ENCODE measurements at regions not wholly inside any gene's neighbourhood (a gene's known extent, or its start where the extent isn't known, plus 50 kb on each side); places are given as distances from the start of the nearest gene placed in this dataset.

DNA sequence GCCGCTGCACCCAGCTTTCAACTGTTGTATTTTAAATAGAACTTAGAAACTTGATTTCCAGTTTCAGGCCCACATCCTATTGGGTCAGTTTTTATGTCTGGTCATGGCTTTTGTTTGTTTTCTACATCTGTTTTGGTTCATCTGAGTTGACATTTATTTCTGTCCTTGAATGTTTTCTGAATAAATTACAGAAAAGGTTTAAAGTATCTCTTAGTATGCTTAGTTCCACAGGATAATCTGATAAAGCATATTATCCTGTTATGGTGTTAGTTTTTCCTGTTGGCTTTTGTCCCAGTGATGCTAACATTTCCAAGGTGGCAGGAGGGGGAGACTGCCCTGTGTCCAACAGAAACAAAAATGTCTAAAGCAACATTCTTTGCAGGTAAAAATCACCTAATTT, 733.2 kb downstream of the INHBA start:
- TF ChIP-seq, protein P1, sequence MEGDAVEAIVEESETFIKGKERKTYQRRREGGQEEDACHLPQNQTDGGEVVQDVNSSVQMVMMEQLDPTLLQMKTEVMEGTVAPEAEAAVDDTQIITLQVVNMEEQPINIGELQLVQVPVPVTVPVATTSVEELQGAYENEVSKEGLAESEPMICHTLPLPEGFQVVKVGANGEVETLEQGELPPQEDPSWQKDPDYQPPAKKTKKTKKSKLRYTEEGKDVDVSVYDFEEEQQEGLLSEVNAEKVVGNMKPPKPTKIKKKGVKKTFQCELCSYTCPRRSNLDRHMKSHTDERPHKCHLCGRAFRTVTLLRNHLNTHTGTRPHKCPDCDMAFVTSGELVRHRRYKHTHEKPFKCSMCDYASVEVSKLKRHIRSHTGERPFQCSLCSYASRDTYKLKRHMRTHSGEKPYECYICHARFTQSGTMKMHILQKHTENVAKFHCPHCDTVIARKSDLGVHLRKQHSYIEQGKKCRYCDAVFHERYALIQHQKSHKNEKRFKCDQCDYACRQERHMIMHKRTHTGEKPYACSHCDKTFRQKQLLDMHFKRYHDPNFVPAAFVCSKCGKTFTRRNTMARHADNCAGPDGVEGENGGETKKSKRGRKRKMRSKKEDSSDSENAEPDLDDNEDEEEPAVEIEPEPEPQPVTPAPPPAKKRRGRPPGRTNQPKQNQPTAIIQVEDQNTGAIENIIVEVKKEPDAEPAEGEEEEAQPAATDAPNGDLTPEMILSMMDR (IDR thresholded peaks at IDR 0.05; ENCODE audit: low read depth, low read length): no peak
- TF ChIP-seq POLR2A (IDR thresholded peaks at IDR 0.05; ENCODE audit: extremely low read depth, insufficient read length) (no peak), MYC (IDR thresholded peaks at IDR 0.05; ENCODE audit: low read depth, low read length) (no peak)
- TF ChIP-seq, protein P2, sequence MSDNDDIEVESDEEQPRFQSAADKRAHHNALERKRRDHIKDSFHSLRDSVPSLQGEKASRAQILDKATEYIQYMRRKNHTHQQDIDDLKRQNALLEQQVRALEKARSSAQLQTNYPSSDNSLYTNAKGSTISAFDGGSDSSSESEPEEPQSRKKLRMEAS (IDR thresholded peaks at IDR 0.05; ENCODE audit: low read depth, low read length): no peak
